GM12801 (cell line): ENCODE measurements at regions not wholly inside any gene's neighbourhood (a gene's known extent, or its start where the extent isn't known, plus 50 kb on each side); places are given as distances from the start of the nearest gene placed in this dataset.

Source experiments
- TF ChIP-seq, protein P1 (sequence below): IDR thresholded peaks from one replicate; pipeline ENCODE4 v1.5.1; 2011; ENCODE audit warnings: control low read depth; ENCODE audit not compliant: insufficient read length; ENCODE audit errors: extremely low read depth

DNA sequence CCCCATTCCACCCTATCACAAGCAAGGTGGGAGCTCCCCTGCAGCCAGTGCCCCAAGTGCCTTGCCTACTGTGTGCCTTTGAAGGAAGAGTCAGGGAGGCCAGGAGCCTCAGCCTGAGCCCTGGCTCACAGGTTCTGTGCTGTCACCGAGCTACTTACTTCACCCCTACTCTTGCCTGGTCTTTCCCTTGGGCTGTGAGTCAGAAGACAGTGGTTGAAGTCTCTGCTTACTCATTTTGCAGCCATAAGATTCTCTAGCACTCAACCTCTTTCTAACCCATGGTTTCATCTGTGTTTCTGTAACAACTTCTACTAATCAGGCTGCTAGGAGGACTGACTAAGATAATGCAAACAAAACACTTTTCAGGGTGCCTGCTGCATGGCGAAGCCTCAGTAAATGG lies 114.5 kb downstream of the PLCE1 start:
- TF ChIP-seq, protein P1, sequence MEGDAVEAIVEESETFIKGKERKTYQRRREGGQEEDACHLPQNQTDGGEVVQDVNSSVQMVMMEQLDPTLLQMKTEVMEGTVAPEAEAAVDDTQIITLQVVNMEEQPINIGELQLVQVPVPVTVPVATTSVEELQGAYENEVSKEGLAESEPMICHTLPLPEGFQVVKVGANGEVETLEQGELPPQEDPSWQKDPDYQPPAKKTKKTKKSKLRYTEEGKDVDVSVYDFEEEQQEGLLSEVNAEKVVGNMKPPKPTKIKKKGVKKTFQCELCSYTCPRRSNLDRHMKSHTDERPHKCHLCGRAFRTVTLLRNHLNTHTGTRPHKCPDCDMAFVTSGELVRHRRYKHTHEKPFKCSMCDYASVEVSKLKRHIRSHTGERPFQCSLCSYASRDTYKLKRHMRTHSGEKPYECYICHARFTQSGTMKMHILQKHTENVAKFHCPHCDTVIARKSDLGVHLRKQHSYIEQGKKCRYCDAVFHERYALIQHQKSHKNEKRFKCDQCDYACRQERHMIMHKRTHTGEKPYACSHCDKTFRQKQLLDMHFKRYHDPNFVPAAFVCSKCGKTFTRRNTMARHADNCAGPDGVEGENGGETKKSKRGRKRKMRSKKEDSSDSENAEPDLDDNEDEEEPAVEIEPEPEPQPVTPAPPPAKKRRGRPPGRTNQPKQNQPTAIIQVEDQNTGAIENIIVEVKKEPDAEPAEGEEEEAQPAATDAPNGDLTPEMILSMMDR: no peak

DNA sequence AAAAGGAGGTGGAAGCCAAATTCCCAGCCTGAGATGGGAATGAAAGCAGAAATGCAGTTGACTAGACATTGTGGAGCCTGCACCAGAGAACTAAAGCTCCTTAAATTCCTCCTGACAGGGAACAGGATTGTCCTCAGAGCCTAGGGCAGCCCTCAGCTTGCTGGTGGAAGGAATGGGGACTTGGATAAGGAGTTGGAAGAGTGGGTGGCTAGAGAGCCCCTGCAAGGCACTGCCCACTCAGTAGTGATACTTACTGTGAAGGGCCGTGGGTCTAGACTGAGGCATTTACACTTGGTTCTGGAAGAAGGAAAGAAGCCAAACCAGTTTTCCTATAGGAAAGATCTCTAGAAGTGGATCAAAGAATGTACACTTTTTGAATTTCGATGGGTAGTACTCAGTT lies 117.6 kb downstream of the PLCE1 start:
- TF ChIP-seq, protein P1: no peak

GRCh38 chr10:94112321-94112720 lies 118.6 kb downstream of the PLCE1 start:
- TF ChIP-seq, protein P1: no peak

DNA sequence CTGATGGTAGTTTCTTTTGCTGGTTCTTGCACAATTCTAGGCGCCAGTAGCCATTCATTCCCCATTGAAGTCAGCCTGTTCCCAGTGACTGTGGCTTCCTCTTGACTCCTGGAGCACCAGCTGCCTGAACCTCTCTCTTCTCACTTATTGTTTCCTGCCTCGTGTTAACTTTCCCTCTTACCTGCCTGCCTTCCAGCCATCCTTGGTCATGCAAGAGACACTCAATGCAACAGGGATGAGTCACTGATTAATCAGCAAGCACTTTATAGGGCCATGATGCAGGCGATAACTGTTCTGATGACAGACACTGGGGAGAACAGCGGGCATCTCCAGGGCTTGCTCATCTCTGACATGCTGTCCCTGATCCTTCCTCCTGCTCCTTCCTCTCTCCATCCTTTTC lies 122.0 kb downstream of the PLCE1 start:
- TF ChIP-seq, protein P1: no peak

GRCh38 chr10:94116848-94117247 lies 123.1 kb downstream of the PLCE1 start:
- TF ChIP-seq, protein P1: no peak

GRCh38 chr10:94122211-94122610 lies 128.5 kb downstream of the PLCE1 start:
- TF ChIP-seq, protein P1: no peak

- TF ChIP-seq, protein P1: no peak
Measured at GRCh38 chr10:94123258-94123995, 129.7 kb downstream of the PLCE1 start.
